GM12878 (cell line): ENCODE measurements at regions not wholly inside any gene's neighbourhood (a gene's known extent, or its start where the extent isn't known, plus 50 kb on each side); places are given as distances from the start of the nearest gene placed in this dataset.

Experiments
- ATAC-seq: fragments of 200-7000 bp; cut with Tn5 transposase; 3 replicates; pipeline ENCODE4 v1.9.1; 2020; ENCODE audit warnings: mild to moderate bottlenecking, moderate library complexity
- BruUV-seq: library from RNA; stranded (reverse); fragments of 400-500 nt; replicated peaks from 2 replicates; lab custom pipeline; 2021; lab: Mats Ljungman, UMichigan
- CTCF ChIA-PET: fragments of 300-600 bp; sonication (Branson Sonifier 250); formaldehyde crosslinking; extraction: SDS; loops from one replicate; lab custom pipeline; 2021; ENCODE audit warnings: inconsistent platforms; lab: Yijun Ruan, JAX
- POLR2A ChIA-PET: fragments of 350-600 bp; formaldehyde crosslinking; extraction: SDS; loops from one replicate; lab custom pipeline; 2021; ENCODE audit warnings: inconsistent platforms; lab: Charles Lee
- RAD21 ChIA-PET: fragments of 300-600 bp; sonication (Branson Sonifier 250); formaldehyde crosslinking; loops from one replicate; lab custom pipeline; 2023; ENCODE audit warnings: antibody characterized with exemption; ENCODE audit not compliant: unreplicated experiment; lab: Charles Lee
- SMC1A ChIA-PET: fragments of 300-600 bp; sonication (Branson Sonifier 250); formaldehyde crosslinking; loops from one replicate; lab custom pipeline; 2023; ENCODE audit not compliant: unreplicated experiment, uncharacterized antibody; lab: Charles Lee
- DNase-seq: peaks from one replicate; pipeline ENCODE4 v3.0.0-alpha.2; 2011; ENCODE audit warnings: low read depth, low spot score
- FAIRE-seq: peaks from 3 replicates; lab custom pipeline; 2011; peaks lifted over from hg19 to GRCh38; lab: Jason Lieb, UNC
- H2AFZ ChIP-seq: 2 replicates; pipeline ENCODE4 v1.6.0; 2011; ENCODE audit warnings: low read depth, low read length, control low read depth; ENCODE audit not compliant: control insufficient read depth
- H3K27ac ChIP-seq: 2 replicates; pipeline ENCODE4 v1.5.1; 2011; ENCODE audit warnings: control low read depth; ENCODE audit not compliant: control insufficient read depth, insufficient read depth
- H3K27me3 ChIP-seq, 2 experiments: replicated peaks in 1 of 2; 2 replicates each; pipeline versions ENCODE4 v1.6.0 to v1.6.1; 2011; ENCODE audit warnings: low read length in 1 of 2; ENCODE audit not compliant: control insufficient read depth in 2 of 2, insufficient read depth in 2 of 2
- H3K36me3 ChIP-seq, 2 experiments: 2 replicates each; pipeline ENCODE4 v1.5.1; 2011; ENCODE audit warnings: low read length in 1 of 2; ENCODE audit not compliant: control insufficient read depth in 2 of 2, insufficient read depth in 2 of 2
- H3K4me1 ChIP-seq: 2 replicates; pipeline ENCODE4 v1.6.1; 2011; ENCODE audit warnings: mild to moderate bottlenecking, low read length, moderate library complexity, mixed read lengths; ENCODE audit not compliant: control insufficient read depth, insufficient read depth
- H3K4me2 ChIP-seq: 2 replicates; pipeline ENCODE4 v1.6.0; 2011; ENCODE audit warnings: control low read depth; ENCODE audit not compliant: control insufficient read depth, insufficient read depth
- H3K4me3 ChIP-seq: fragments of 200-600 bp; sonication (generic); 2 replicates; pipeline ENCODE4 v1.5.1; 2016
- H3K79me2 ChIP-seq: 2 replicates; pipeline ENCODE4 v1.6.0; 2011; ENCODE audit warnings: low read length; ENCODE audit not compliant: control insufficient read depth, insufficient read depth
- H3K9ac ChIP-seq: 2 replicates; pipeline ENCODE4 v1.8.0; 2011; ENCODE audit warnings: low read length, control low read depth, mixed read lengths; ENCODE audit not compliant: control insufficient read depth, insufficient read depth
- H3K9me3 ChIP-seq: replicated peaks from 3 replicates; pipeline ENCODE4 v1.5.1; 2011; ENCODE audit warnings: mild to moderate bottlenecking, low read length; ENCODE audit not compliant: control insufficient read depth, insufficient read depth
- H4K20me1 ChIP-seq: 2 replicates; pipeline ENCODE4 v1.6.0; 2011; ENCODE audit not compliant: control insufficient read depth, insufficient read depth
- ATF7 ChIP-seq: fragments of 450-650 bp; IDR thresholded peaks from 2 replicates; pipeline ENCODE4 v1.6.1; 2016; ENCODE audit warnings: low read depth, mild to moderate bottlenecking
- CREB1 ChIP-seq: IDR thresholded peaks from 2 replicates; pipeline ENCODE4 v1.6.1; 2012; ENCODE audit warnings: low read depth, mild to moderate bottlenecking, inconsistent platforms
- EZH2 ChIP-seq: IDR thresholded peaks from 2 replicates; pipeline ENCODE4 v1.6.1; 2012; ENCODE audit warnings: low read depth, mild to moderate bottlenecking, control low read depth, inconsistent platforms, low read length, borderline replicate concordance; ENCODE audit not compliant: control insufficient read depth
- GABPA ChIP-seq: IDR thresholded peaks from 2 replicates; pipeline ENCODE4 v1.6.1; 2014; ENCODE audit warnings: antibody characterized with exemption, low read depth, mild to moderate bottlenecking, inconsistent platforms
- MXI1 ChIP-seq: fragments of 150-350 bp; IDR thresholded peaks from 2 replicates; pipeline ENCODE4 v1.6.1; 2011; ENCODE audit warnings: low read depth, mild to moderate bottlenecking, inconsistent platforms, low read length, improper control_type of control experiment
- NFIC ChIP-seq: IDR thresholded peaks from 2 replicates; pipeline ENCODE4 v1.6.1; 2012; ENCODE audit warnings: low read depth, mild to moderate bottlenecking, inconsistent platforms, low read length, moderate library complexity
- NFYA ChIP-seq: IDR thresholded peaks from 2 replicates; pipeline ENCODE4 v1.6.1; 2011; ENCODE audit warnings: low read depth, mild to moderate bottlenecking, low read length, improper control_type of control experiment, borderline replicate concordance
- NR2C2 ChIP-seq: IDR thresholded peaks from 2 replicates; pipeline ENCODE4 v1.6.1; 2011; ENCODE audit warnings: borderline replicate concordance, low read depth; ENCODE audit not compliant: control insufficient read depth, insufficient read length
- PAX5 ChIP-seq: IDR thresholded peaks from 2 replicates; pipeline ENCODE4 v1.6.1; 2011; ENCODE audit warnings: low read depth, low read length, borderline replicate concordance
- POLR2AphosphoS2 ChIP-seq: IDR thresholded peaks from 2 replicates; pipeline ENCODE4 v1.6.1; 2011; ENCODE audit warnings: low read depth, mild to moderate bottlenecking, low read length, improper control_type of control experiment, moderate library complexity
- TAF1 ChIP-seq: IDR thresholded peaks from 2 replicates; pipeline ENCODE4 v1.6.1; 2011; ENCODE audit warnings: mild to moderate bottlenecking, low read depth, low read length, borderline replicate concordance
- TARDBP ChIP-seq: IDR thresholded peaks from 2 replicates; pipeline ENCODE4 v1.6.1; 2016; ENCODE audit warnings: borderline replicate concordance
- ZZZ3 ChIP-seq: IDR thresholded peaks from 2 replicates; pipeline ENCODE4 v1.6.1; 2011; ENCODE audit warnings: low read depth; ENCODE audit not compliant: control insufficient read depth, insufficient read length
- WGBS: methylation state at CpG from one replicate; pipeline ENCODE4 v1.1.6; 2016; ENCODE audit warnings: low lambda C conversion rate; ENCODE audit not compliant: insufficient replicate concordance, insufficient coverage; ENCODE audit errors: missing lambda C conversion rate; 5-methylcytosine and 5-hydroxymethylcytosine counted together
- in situ Hi-C: fragments of 300-500 bp; cut with MboI; formaldehyde crosslinking; loops from 9 replicates; pipeline ENCODE4 v1.14.3; 2018; ENCODE audit warnings: mixed read lengths
- intact Hi-C: fragments of 100-400 bp; cut with micrococcal nuclease; formaldehyde crosslinking; loops from one replicate; pipeline ENCODE4 v1.14.2; 2022; ENCODE audit not compliant: unreplicated experiment
- TF ChIP-seq, protein P1 (sequence below), 3 experiments: IDR thresholded peaks in 2 of 3; conservative IDR thresholded peaks in 1 of 3; 2 replicates each; pipeline ENCODE4 v1.5.1; 2011; ENCODE audit warnings: low read depth in 3 of 3, low read length in 3 of 3, mild to moderate bottlenecking in 3 of 3, control low read depth in 2 of 3, moderate library complexity in 2 of 3, inconsistent platforms in 1 of 3, mixed read lengths in 1 of 3; ENCODE audit not compliant: control insufficient read depth in 2 of 3, insufficient read depth in 1 of 3; ENCODE audit errors: extremely low read depth in 1 of 3

DNA sequence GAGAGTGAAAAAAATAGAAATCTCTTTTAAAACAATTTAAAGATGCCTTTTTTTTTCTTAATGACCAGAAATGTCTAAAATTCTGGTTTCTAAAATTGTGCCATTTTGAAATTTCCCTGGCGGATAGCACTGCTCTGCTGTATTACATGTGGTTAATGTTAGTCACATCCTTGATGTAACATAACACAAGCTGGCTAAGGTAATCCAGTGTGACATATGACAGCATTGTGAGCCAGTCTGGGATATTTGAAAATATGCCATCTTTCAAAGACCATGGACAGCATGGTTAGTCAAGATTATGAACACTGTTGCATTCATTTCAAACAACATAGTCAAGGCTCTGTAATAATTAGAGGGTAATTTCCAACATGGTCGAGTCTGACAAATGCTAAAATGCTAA lies 133.2 kb downstream of the ALX1 start:
- DNase-seq (no peak), FAIRE-seq (no peak), ATAC-seq (no peak)
- no peak overlapping the region for H3K9ac ChIP-seq
- ChIA-PET CTCF (interaction anchor here (3.3 kb wide), 1 partner anchor 11 kb away, joined by 14 read pairs; no protein-coding TSS in a partner anchor), RAD21 (no interaction called here), SMC1A (no interaction called here), POLR2A (no interaction called here)
- 41% methylated on average over 2 of the region's 2 CpGs for WGBS
- no peak overlapping the region for H3K4me3 ChIP-seq
- no peaks in the 10 kb centered on the region for H4K20me1 ChIP-seq
- H3K27me3 ChIP-seq, result no peaks in the 10 kb centered on the region
- no peaks in the 10 kb centered on the region for H3K4me1 ChIP-seq
- H3K27ac ChIP-seq, result no peak overlapping the region
- H3K79me2 ChIP-seq, result no peaks in the 10 kb centered on the region
- no peaks in the 10 kb centered on the region for H3K36me3 ChIP-seq
- TF ChIP-seq, protein P1, sequence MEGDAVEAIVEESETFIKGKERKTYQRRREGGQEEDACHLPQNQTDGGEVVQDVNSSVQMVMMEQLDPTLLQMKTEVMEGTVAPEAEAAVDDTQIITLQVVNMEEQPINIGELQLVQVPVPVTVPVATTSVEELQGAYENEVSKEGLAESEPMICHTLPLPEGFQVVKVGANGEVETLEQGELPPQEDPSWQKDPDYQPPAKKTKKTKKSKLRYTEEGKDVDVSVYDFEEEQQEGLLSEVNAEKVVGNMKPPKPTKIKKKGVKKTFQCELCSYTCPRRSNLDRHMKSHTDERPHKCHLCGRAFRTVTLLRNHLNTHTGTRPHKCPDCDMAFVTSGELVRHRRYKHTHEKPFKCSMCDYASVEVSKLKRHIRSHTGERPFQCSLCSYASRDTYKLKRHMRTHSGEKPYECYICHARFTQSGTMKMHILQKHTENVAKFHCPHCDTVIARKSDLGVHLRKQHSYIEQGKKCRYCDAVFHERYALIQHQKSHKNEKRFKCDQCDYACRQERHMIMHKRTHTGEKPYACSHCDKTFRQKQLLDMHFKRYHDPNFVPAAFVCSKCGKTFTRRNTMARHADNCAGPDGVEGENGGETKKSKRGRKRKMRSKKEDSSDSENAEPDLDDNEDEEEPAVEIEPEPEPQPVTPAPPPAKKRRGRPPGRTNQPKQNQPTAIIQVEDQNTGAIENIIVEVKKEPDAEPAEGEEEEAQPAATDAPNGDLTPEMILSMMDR (IDR thresholded peaks at IDR 0.05 in 2 of 3, conservative IDR thresholded peaks at IDR 0.05 in 1 of 3; ENCODE audit: control insufficient read depth in 2 of 3, extremely low read depth in 1 of 3, insufficient read depth in 1 of 3, low read depth in 3 of 3, low read length in 3 of 3), result no peak
- in situ Hi-C loops (no loop called here), intact Hi-C loops (no loop called here)
- no TSS peak for BruUV-seq
- no peak overlapping the region for H3K4me2 ChIP-seq
- no peaks in the 10 kb centered on the region for H3K9me3 ChIP-seq
- no peak overlapping the region for H2AFZ ChIP-seq

DNA sequence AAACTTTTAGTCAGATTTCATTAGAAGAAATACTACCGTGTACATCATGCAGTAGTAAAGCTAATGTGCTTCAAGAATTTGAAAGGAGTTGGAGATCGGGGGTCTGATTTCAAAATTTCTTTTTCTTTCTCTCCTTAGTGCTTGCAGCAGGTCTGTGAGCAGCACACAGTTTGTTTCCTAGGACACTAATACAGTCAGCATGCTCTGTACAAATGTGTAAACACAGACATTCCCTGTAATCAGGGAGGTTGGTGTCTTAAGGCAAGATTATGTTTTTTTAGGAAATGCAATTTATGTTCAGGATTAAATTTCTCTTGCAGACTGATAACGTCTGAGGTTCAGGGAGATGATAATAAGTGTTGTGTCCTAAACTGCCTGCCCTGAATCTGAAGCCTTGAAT lies 142.7 kb downstream of the ALX1 start:
- WGBS, result 27% methylated on average over 3 of the region's 3 CpGs
- no peaks in the 10 kb centered on the region for H3K4me1 ChIP-seq
- H3K4me2 ChIP-seq, result no peak overlapping the region
- DNase-seq, result no peak
- SMC1A ChIA-PET, result interaction anchor here (1.1 to 1.2 kb wide), 2 partner anchors 8 to 11 kb away, joined by 3 to 4 read pairs; no protein-coding TSS in a partner anchor
- H3K27ac ChIP-seq, result no peak overlapping the region
- in situ Hi-C loops, result no loop called here
- POLR2A ChIA-PET, result no interaction called here
- intact Hi-C loops, result no loop called here
- CTCF ChIA-PET, result interaction anchor here (1.5 to 1.7 kb wide), 2 partner anchors 24 to 112 kb away, joined by 4 to 7 read pairs; no protein-coding TSS in a partner anchor
- no peak overlapping the region for H2AFZ ChIP-seq
- no peaks in the 10 kb centered on the region for H3K36me3 ChIP-seq
- no peak overlapping the region for H3K9ac ChIP-seq
- H3K9me3 ChIP-seq, result no peaks in the 10 kb centered on the region
- no peaks in the 10 kb centered on the region for H3K79me2 ChIP-seq
- ATAC-seq, result no peak
- no peaks in the 10 kb centered on the region for H3K27me3 ChIP-seq
- no peak for FAIRE-seq
- BruUV-seq, result no TSS peak
- RAD21 ChIA-PET, result no interaction called here
- no peak overlapping the region for H3K4me3 ChIP-seq
- no peaks in the 10 kb centered on the region for H4K20me1 ChIP-seq
- TF ChIP-seq NR2C2, result no peak
- no peak for TF ChIP-seq ZZZ3
- TF ChIP-seq GABPA, result no peak
- TF ChIP-seq EZH2, result no peak
- TF ChIP-seq POLR2AphosphoS2, result no peak
- no peak for TF ChIP-seq PAX5
- TF ChIP-seq, protein P1 (IDR thresholded peaks at IDR 0.05 in 2 of 3, conservative IDR thresholded peaks at IDR 0.05 in 1 of 3; ENCODE audit: control insufficient read depth in 2 of 3, extremely low read depth in 1 of 3, insufficient read depth in 1 of 3, low read depth in 3 of 3, low read length in 3 of 3), result no peak
- no peak for TF ChIP-seq NFYA
- no peak for TF ChIP-seq MXI1
- no peak for TF ChIP-seq CREB1
- TF ChIP-seq NFIC, result no peak
- no peak for TF ChIP-seq ATF7
- TF ChIP-seq TARDBP, result no peak
- no peak for TF ChIP-seq TAF1
